K562 (cell line): ENCODE measurements at regions not wholly inside any gene's neighbourhood (a gene's known extent, or its start where the extent isn't known, plus 50 kb on each side); places are given as distances from the start of the nearest gene placed in this dataset.

Experiments used
- ATAC-seq: fragments of 200-7000 bp; cut with Tn5 transposase; 3 replicates; pipeline ENCODE4 v1.9.1; 2020; ENCODE audit warnings: moderate library complexity
- BruUV-seq: library from RNA; stranded (reverse); fragments of 400-500 nt; replicated peaks from 2 replicates; lab custom pipeline; 2021; lab: Mats Ljungman, UMichigan
- CTCF ChIA-PET: fragments of 300-600 bp; formaldehyde crosslinking; extraction: SDS; loops from one replicate; lab custom pipeline; 2021; ENCODE audit warnings: low intra/inter-chr PET ratio; lab: Yijun Ruan, JAX
- POLR2A ChIA-PET: fragments of 300-600, 350-650 bp; sonication (Branson Sonifier 250); formaldehyde crosslinking; extraction: SDS; loops from one replicate; lab custom pipeline; 2021; ENCODE audit warnings: antibody characterized with exemption, inconsistent platforms; lab: Yijun Ruan, JAX
- DNase-seq, 4 experiments: peaks; one replicate each; pipeline versions ENCODE4 v3.0.0 to v3.0.0-alpha.2; 2011 to 2018; ENCODE audit warnings: low spot score in 3 of 4, mixed read lengths in 3 of 4; ENCODE audit errors: extremely low read depth in 1 of 4
- FAIRE-seq: peaks from 2 replicates; lab custom pipeline; 2011; peaks lifted over from hg19 to GRCh38; lab: Jason Lieb, UNC
- H2AFZ ChIP-seq: 2 replicates; pipeline ENCODE4 v1.6.0; 2011; ENCODE audit warnings: low read depth, low read length, control low read depth, inconsistent platforms
- H3K27ac ChIP-seq: fragments of 200-600 bp; 3 replicates; pipeline ENCODE4 v1.8.0; 2011; ENCODE audit warnings: low read depth, mild to moderate bottlenecking, control low read depth, inconsistent platforms, low read length, moderate library complexity, mixed read lengths; ENCODE audit errors: extremely low read depth
- H3K27me3 ChIP-seq, 2 experiments: fragments of 300-600 bp in 1 of 2; 2 replicates in 1 of 2; 3 replicates in 1 of 2; pipeline versions ENCODE4 v1.6.0 to v1.8.0; 2011; ENCODE audit warnings: inconsistent platforms in 2 of 2, low read length in 2 of 2, mild to moderate bottlenecking in 1 of 2, mixed read lengths in 1 of 2, moderate library complexity in 1 of 2; ENCODE audit not compliant: control insufficient read depth in 2 of 2, insufficient read depth in 2 of 2
- H3K36me3 ChIP-seq: fragments of 300-600 bp; 3 replicates; pipeline ENCODE4 v1.8.0; 2011; ENCODE audit warnings: mild to moderate bottlenecking, low read length, inconsistent platforms; ENCODE audit not compliant: control insufficient read depth, insufficient read depth
- H3K4me1 ChIP-seq, 2 experiments: fragments of 200-600 bp in 1 of 2; replicated peaks in 1 of 2; 2 replicates in 1 of 2; 3 replicates in 1 of 2; pipeline versions ENCODE4 v1.5.1 to v1.8.0; 2011; ENCODE audit warnings: inconsistent platforms in 2 of 2, low read length in 2 of 2, mild to moderate bottlenecking in 1 of 2, mixed read lengths in 1 of 2, moderate library complexity in 1 of 2; ENCODE audit not compliant: control insufficient read depth in 2 of 2, insufficient read depth in 2 of 2
- H3K4me2 ChIP-seq: 2 replicates; pipeline ENCODE4 v1.6.1; 2011; ENCODE audit warnings: low read length, control low read depth, inconsistent platforms, mixed read lengths; ENCODE audit not compliant: insufficient read depth
- H3K4me3 ChIP-seq: fragments of 200-600 bp; sonication (generic), shearing (Covaris generic); 2 replicates; pipeline ENCODE4 v1.5.1; 2016; ENCODE audit warnings: control low read depth, inconsistent platforms
- H3K79me2 ChIP-seq: fragments of 200-600 bp; 3 replicates; pipeline ENCODE4 v1.8.0; 2011; ENCODE audit warnings: low read length, inconsistent platforms; ENCODE audit not compliant: control insufficient read depth, insufficient read depth
- H3K9ac ChIP-seq, 2 experiments: 2 replicates each; pipeline versions ENCODE4 v1.6.0 to v1.6.1; 2011; ENCODE audit warnings: low read depth in 2 of 2, low read length in 2 of 2, control low read depth in 1 of 2, inconsistent platforms in 1 of 2, mild to moderate bottlenecking in 1 of 2, mixed read lengths in 1 of 2; ENCODE audit not compliant: insufficient read depth in 1 of 2
- H3K9me1 ChIP-seq: one replicate; pipeline ENCODE4 v1.6.0; 2011; ENCODE audit warnings: inconsistent platforms, mild to moderate bottlenecking, low read length, moderate library complexity; ENCODE audit not compliant: control insufficient read depth, insufficient read depth
- H3K9me3 ChIP-seq: replicated peaks from 2 replicates; pipeline ENCODE4 v1.5.1; 2011; ENCODE audit warnings: low read depth, low read length, inconsistent platforms; ENCODE audit not compliant: control insufficient read depth, insufficient read depth
- H4K20me1 ChIP-seq: replicated peaks from 2 replicates; pipeline ENCODE4 v1.6.1; 2011; ENCODE audit warnings: low read length, inconsistent platforms, mixed read lengths; ENCODE audit not compliant: control insufficient read depth, insufficient read depth
- ARID3A ChIP-seq: IDR thresholded peaks from 2 replicates; pipeline ENCODE4 v1.6.1; 2012; ENCODE audit warnings: low read depth, low read length, improper control_type of control experiment, borderline replicate concordance
- BMI1 ChIP-seq: fragments of 150-350 bp; IDR thresholded peaks from 2 replicates; pipeline ENCODE4 v1.6.1; 2014; ENCODE audit warnings: low read length
- ESRRA ChIP-seq: fragments of 450-650 bp; IDR thresholded peaks from 2 replicates; pipeline ENCODE4 v1.6.1; 2014; ENCODE audit warnings: low read depth, mild to moderate bottlenecking, moderate library complexity, borderline replicate concordance
- HDAC6 ChIP-seq: IDR thresholded peaks from 2 replicates; pipeline ENCODE4 v1.6.1; 2012; ENCODE audit warnings: low read depth, mild to moderate bottlenecking, control low read depth, inconsistent platforms, low read length, moderate library complexity
- RBFOX2 ChIP-seq: fragments of 200-400 bp; formaldehyde crosslinking; IDR thresholded peaks from 2 replicates; pipeline ENCODE4 v1.6.1; 2017; ENCODE audit warnings: low read depth, mild to moderate bottlenecking, low read length, moderate library complexity
- TAF9B ChIP-seq: fragments of 450-650 bp; IDR thresholded peaks from 2 replicates; pipeline ENCODE4 v1.6.1; 2018; ENCODE audit warnings: mild to moderate bottlenecking; ENCODE audit not compliant: partially characterized antibody
- WGBS: fragments of 100-300 bp; shearing (Covaris generic); methylation state at CpG from one replicate; pipeline ENCODE4 v1.1.6; 2016; ENCODE audit warnings: low coverage, mixed read lengths; ENCODE audit not compliant: insufficient coverage; ENCODE audit errors: missing lambda C conversion rate; 5-methylcytosine and 5-hydroxymethylcytosine counted together
- in situ Hi-C: fragments of 300-500 bp; cut with MboI; formaldehyde crosslinking; loops from 4 replicates; pipeline ENCODE4 v1.15.0; 2018; ENCODE audit warnings: inconsistent platforms, mixed read lengths
- intact Hi-C: fragments of 100-400 bp; cut with micrococcal nuclease; formaldehyde crosslinking; loops from 2 replicates; pipeline ENCODE4 v1.14.2; 2022
- TF ChIP-seq, protein P1 (sequence below): fragments of 450-650 bp; IDR thresholded peaks from 2 replicates; pipeline ENCODE4 v1.6.1; 2016; ENCODE audit warnings: low read depth

- H3K4me1 ChIP-seq, result no peaks in the 10 kb centered on the region
- H4K20me1 ChIP-seq, result no peaks in the 10 kb centered on the region
- H3K9me1 ChIP-seq, result no peaks in the 10 kb centered on the region
- no peaks in the 10 kb centered on the region for H3K79me2 ChIP-seq
- DNase-seq (no peak), FAIRE-seq (no peak), ATAC-seq (no peak)
- TF ChIP-seq ESRRA (no peak), HDAC6 (no peak), BMI1 (no peak), RBFOX2 (no peak), TAF9B (no peak), ARID3A (no peak)
- TF ChIP-seq, protein P1, sequence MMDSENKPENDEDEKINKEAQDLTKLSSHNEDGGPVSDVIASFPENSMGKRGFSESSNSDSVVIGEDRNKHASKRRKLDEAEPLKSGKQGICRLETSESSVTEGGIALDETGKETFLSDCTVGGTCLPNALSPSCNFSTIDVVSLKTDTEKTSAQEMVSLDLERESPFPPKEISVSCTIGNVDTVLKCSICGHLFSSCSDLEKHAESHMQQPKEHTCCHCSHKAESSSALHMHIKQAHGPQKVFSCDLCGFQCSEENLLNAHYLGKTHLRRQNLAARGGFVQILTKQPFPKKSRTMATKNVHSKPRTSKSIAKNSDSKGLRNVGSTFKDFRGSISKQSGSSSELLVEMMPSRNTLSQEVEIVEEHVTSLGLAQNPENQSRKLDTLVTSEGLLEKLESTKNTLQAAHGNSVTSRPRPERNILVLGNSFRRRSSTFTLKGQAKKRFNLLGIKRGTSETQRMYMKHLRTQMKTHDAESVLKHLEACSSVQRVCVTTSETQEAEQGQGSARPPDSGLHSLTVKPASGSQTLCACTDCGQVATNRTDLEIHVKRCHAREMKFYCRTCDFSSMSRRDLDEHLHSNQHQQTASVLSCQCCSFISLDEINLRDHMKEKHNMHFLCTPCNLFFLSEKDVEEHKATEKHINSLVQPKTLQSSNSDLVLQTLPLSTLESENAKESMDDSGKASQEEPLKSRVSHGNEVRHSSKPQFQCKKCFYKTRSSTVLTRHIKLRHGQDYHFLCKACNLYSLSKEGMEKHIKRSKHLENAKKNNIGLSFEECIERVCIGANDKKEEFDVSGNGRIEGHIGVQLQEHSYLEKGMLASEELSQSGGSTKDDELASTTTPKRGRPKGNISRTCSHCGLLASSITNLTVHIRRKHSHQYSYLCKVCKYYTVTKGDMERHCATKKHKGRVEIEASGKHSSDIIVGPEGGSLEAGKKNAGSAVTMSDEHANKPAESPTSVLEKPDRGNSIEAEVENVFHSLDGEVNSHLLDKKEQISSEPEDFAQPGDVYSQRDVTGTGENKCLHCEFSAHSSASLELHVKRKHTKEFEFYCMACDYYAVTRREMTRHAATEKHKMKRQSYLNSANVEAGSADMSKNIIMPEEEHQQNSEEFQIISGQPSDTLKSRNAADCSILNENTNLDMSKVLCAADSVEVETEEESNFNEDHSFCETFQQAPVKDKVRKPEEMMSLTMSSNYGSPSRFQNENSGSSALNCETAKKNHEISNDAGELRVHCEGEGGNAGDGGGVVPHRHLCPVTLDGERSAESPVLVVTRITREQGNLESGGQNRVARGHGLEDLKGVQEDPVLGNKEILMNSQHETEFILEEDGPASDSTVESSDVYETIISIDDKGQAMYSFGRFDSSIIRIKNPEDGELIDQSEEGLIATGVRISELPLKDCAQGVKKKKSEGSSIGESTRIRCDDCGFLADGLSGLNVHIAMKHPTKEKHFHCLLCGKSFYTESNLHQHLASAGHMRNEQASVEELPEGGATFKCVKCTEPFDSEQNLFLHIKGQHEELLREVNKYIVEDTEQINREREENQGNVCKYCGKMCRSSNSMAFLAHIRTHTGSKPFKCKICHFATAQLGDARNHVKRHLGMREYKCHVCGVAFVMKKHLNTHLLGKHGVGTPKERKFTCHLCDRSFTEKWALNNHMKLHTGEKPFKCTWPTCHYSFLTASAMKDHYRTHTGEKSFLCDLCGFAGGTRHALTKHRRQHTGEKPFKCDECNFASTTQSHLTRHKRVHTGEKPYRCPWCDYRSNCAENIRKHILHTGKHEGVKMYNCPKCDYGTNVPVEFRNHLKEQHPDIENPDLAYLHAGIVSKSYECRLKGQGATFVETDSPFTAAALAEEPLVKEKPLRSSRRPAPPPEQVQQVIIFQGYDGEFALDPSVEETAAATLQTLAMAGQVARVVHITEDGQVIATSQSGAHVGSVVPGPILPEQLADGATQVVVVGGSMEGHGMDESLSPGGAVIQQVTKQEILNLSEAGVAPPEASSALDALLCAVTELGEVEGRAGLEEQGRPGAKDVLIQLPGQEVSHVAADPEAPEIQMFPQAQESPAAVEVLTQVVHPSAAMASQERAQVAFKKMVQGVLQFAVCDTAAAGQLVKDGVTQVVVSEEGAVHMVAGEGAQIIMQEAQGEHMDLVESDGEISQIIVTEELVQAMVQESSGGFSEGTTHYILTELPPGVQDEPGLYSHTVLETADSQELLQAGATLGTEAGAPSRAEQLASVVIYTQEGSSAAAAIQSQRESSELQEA, result no peak
- intact Hi-C loops (no loop called here), in situ Hi-C loops (no loop called here)
- no peaks in the 10 kb centered on the region for H3K36me3 ChIP-seq
- no peak overlapping the region for H3K27ac ChIP-seq
- H3K9me3 ChIP-seq, result no peaks in the 10 kb centered on the region
- WGBS, result 0% methylated on average over 1 of the region's 1 CpG
- H3K9ac ChIP-seq, result no peak overlapping the region
- H3K4me3 ChIP-seq, result no peak overlapping the region
- H3K4me2 ChIP-seq, result no peak overlapping the region
- no peak overlapping the region for H2AFZ ChIP-seq
- H3K27me3 ChIP-seq, result no peaks in the 10 kb centered on the region
- no TSS peak for BruUV-seq
- ChIA-PET CTCF (no interaction called here), POLR2A (no interaction called here)
Observed at GRCh38 chr13:82647540-82647939, 1234.7 kb downstream of the SLITRK1 start.
